GM12874 (cell line): ENCODE measurements at regions not wholly inside any gene's neighbourhood (a gene's known extent, or its start where the extent isn't known, plus 50 kb on each side); places are given as distances from the start of the nearest gene placed in this dataset.

Experiments
- TF ChIP-seq, protein P1 (sequence below): IDR thresholded peaks from 2 replicates; pipeline ENCODE4 v1.5.1; 2011; ENCODE audit warnings: low read depth, mild to moderate bottlenecking, control low read depth, low read length, moderate library complexity; ENCODE audit not compliant: insufficient read depth

GRCh38 chr6:16059496-16059895, 69.4 kb upstream of the MYLIP start:
- TF ChIP-seq, protein P1, sequence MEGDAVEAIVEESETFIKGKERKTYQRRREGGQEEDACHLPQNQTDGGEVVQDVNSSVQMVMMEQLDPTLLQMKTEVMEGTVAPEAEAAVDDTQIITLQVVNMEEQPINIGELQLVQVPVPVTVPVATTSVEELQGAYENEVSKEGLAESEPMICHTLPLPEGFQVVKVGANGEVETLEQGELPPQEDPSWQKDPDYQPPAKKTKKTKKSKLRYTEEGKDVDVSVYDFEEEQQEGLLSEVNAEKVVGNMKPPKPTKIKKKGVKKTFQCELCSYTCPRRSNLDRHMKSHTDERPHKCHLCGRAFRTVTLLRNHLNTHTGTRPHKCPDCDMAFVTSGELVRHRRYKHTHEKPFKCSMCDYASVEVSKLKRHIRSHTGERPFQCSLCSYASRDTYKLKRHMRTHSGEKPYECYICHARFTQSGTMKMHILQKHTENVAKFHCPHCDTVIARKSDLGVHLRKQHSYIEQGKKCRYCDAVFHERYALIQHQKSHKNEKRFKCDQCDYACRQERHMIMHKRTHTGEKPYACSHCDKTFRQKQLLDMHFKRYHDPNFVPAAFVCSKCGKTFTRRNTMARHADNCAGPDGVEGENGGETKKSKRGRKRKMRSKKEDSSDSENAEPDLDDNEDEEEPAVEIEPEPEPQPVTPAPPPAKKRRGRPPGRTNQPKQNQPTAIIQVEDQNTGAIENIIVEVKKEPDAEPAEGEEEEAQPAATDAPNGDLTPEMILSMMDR, result no peak

- TF ChIP-seq, protein P1, result no peak
Measured at GRCh38 chr6:16058929-16059345, 69.9 kb upstream of the MYLIP start.

DNA sequence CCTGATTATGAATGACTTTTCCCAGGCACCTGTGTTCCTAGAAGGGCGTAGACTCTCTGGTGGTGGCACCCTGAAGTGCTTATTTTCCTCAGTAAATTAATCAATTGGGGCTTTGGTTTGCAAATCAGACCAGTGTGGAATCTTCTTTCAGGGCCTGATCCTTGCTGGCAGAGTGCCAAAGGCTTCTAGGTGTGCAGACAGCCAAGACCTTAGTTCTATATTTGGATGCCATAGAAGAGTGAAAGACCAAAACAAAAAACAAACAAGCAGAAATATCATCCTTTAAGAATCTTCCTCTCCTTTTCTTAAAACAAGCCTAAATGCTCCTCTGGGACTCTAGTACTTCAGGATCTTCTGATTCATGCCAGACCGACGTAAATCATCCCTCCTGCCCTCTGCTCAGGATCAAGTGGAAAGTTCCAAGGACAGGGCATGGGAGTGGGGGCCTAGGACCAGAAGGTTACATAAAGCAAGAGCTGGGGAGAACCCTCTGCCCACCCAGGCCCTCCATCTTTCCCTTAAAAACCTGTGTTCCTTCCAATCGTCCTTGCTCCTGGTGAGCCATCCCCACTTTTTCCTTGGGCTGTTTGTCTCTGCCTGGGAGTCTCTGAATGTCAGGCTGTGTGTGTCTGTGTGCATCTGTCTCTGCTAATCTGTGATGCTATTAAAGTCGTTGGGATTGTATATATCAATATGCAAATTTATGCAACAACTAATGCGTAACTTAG, 70.5 kb upstream of the MYLIP start:
- TF ChIP-seq, protein P1, result no peak

- TF ChIP-seq, protein P1, result no peak
Measured at GRCh38 chr6:16057446-16057845, 71.4 kb upstream of the MYLIP start.

- TF ChIP-seq, protein P1, result no peak
Measured at GRCh38 chr6:16056263-16056870, 72.5 kb upstream of the MYLIP start.

GRCh38 chr6:16055852-16056251, 73.0 kb upstream of the MYLIP start:
- TF ChIP-seq, protein P1, result no peak

GRCh38 chr6:16049168-16049567, 79.7 kb upstream of the MYLIP start:
- TF ChIP-seq, protein P1, result no peak
